GM23338 (cell line): ENCODE measurements at regions not wholly inside any gene's neighbourhood (a gene's known extent, or its start where the extent isn't known, plus 50 kb on each side); places are given as distances from the start of the nearest gene placed in this dataset.

Experiments
- ATAC-seq: fragments of 200-7000 bp; cut with Tn5 transposase; 3 replicates; pipeline ENCODE4 v1.9.1; 2020
- DNase-seq: peaks from one replicate; pipeline ENCODE4 v3.0.0-alpha.2; 2015; ENCODE audit warnings: low spot score
- H2AFZ ChIP-seq: fragments of 200-600 bp; sonication (generic); 2 replicates; pipeline ENCODE4 v1.8.0; 2016; ENCODE audit warnings: antibody characterized with exemption, mild to moderate bottlenecking, moderate library complexity
- H3F3A ChIP-seq: fragments of 200-600 bp; sonication (generic); replicated peaks from 2 replicates; pipeline ENCODE4 v1.8.0; 2017; ENCODE audit warnings: antibody characterized with exemption, mixed run types, low read depth
- H3K27ac ChIP-seq: fragments of 200-600 bp; sonication (generic); 2 replicates; pipeline ENCODE4 v1.6.1; 2016; ENCODE audit warnings: low read depth
- H3K27me3 ChIP-seq: fragments of 200-600 bp; sonication (generic); 2 replicates; pipeline ENCODE4 v1.8.0; 2016; ENCODE audit warnings: mild to moderate bottlenecking, mixed run types, moderate library complexity; ENCODE audit not compliant: insufficient read depth
- H3K36me3 ChIP-seq: fragments of 200-600 bp; sonication (generic); 2 replicates; pipeline ENCODE4 v1.8.0; 2016; ENCODE audit warnings: mild to moderate bottlenecking; ENCODE audit not compliant: insufficient read depth
- H3K4me1 ChIP-seq: fragments of 200-600 bp; sonication (generic); 2 replicates; pipeline ENCODE4 v1.8.0; 2016; ENCODE audit warnings: mild to moderate bottlenecking, moderate library complexity; ENCODE audit not compliant: insufficient read depth
- H3K4me2 ChIP-seq: fragments of 200-600 bp; sonication (generic); 2 replicates; pipeline ENCODE4 v1.7.1; 2017; ENCODE audit warnings: mixed run types
- H3K4me3 ChIP-seq: fragments of 200-600 bp; sonication (generic); 2 replicates; pipeline ENCODE4 v1.6.1; 2016; ENCODE audit warnings: mixed run types
- H3K79me2 ChIP-seq: fragments of 200-600 bp; sonication (generic); replicated peaks from 2 replicates; pipeline ENCODE4 v1.8.0; 2017; ENCODE audit warnings: mild to moderate bottlenecking; ENCODE audit not compliant: insufficient read depth
- H3K9me2 ChIP-seq: fragments of 200-600 bp; sonication (generic); 2 replicates; pipeline ENCODE4 v1.8.0; 2017; ENCODE audit not compliant: insufficient read depth
- H4K20me1 ChIP-seq: fragments of 200-600 bp; sonication (generic); replicated peaks from 2 replicates; pipeline ENCODE4 v1.8.0; 2017; ENCODE audit warnings: mild to moderate bottlenecking; ENCODE audit not compliant: insufficient read depth
- H3K27ac Mint-ChIP-seq: 2 replicates; pipeline ENCODE4 v1.8.0; 2020; ENCODE audit warnings: inconsistent platforms, mild to moderate bottlenecking, moderate library complexity, mixed read lengths
- H3K27me3 Mint-ChIP-seq: 3 replicates; pipeline ENCODE4 v1.8.0; 2022; ENCODE audit warnings: low read depth, mild to moderate bottlenecking, moderate library complexity, mixed read lengths, inconsistent platforms; ENCODE audit not compliant: insufficient read depth, poor library complexity
- H3K36me3 Mint-ChIP-seq: 3 replicates; pipeline ENCODE4 v1.8.0; 2021; ENCODE audit warnings: low read depth, mild to moderate bottlenecking, inconsistent platforms, moderate library complexity, mixed read lengths
- H3K4me1 Mint-ChIP-seq: 3 replicates; pipeline ENCODE4 v1.8.0; 2020; ENCODE audit warnings: mild to moderate bottlenecking, inconsistent platforms, mixed read lengths
- H3K4me3 Mint-ChIP-seq: 3 replicates; pipeline ENCODE4 v1.8.0; 2021; ENCODE audit warnings: moderate library complexity, mild to moderate bottlenecking, inconsistent platforms, mixed read lengths
- H3K9me3 Mint-ChIP-seq: 3 replicates; pipeline ENCODE4 v1.8.0; 2020; ENCODE audit warnings: moderate library complexity, mild to moderate bottlenecking, inconsistent platforms, mixed read lengths
- CREB1 ChIP-seq: fragments of 250-450 bp; sonication (Bioruptor Pico); IDR thresholded peaks from 2 replicates; pipeline ENCODE4 v1.5.0; 2020; ENCODE audit warnings: low read depth, mild to moderate bottlenecking, moderate library complexity
- EZH2 ChIP-seq: fragments of 200-600 bp; sonication (generic); IDR thresholded peaks from one replicate; pipeline ENCODE4 v1.8.0; 2017; ENCODE audit warnings: antibody characterized with exemption, mild to moderate bottlenecking, low read depth; ENCODE audit not compliant: unreplicated experiment
- JUNB ChIP-seq: IDR thresholded peaks from one replicate; pipeline ENCODE4 v1.6.1; 2016; ENCODE audit warnings: antibody characterized with exemption; ENCODE audit not compliant: unreplicated experiment
- NANOG ChIP-seq: IDR thresholded peaks from 2 replicates; pipeline ENCODE4 v1.6.1; 2016; ENCODE audit warnings: antibody characterized with exemption, borderline replicate concordance
- POLR2AphosphoS5 ChIP-seq: IDR thresholded peaks from 2 replicates; pipeline ENCODE4 v1.6.1; 2016; ENCODE audit warnings: antibody characterized with exemption, low read depth
- STAT1 ChIP-seq: IDR thresholded peaks from one replicate; pipeline ENCODE4 v1.6.1; 2016; ENCODE audit warnings: antibody characterized with exemption; ENCODE audit not compliant: unreplicated experiment
- ZNF114 ChIP-seq: fragments of 250-450 bp; sonication (Bioruptor Pico); IDR thresholded peaks from 2 replicates; pipeline ENCODE4 v1.5.0; 2020; ENCODE audit warnings: mild to moderate bottlenecking, moderate library complexity
- ZNF331 ChIP-seq: fragments of 250-450 bp; sonication (Bioruptor Pico); IDR thresholded peaks from 2 replicates; pipeline ENCODE4 v1.5.0; 2020; ENCODE audit warnings: low read depth, mild to moderate bottlenecking, moderate library complexity
- ZNF462 ChIP-seq: fragments of 250-450 bp; sonication (Bioruptor Pico); IDR thresholded peaks from 2 replicates; pipeline ENCODE4 v1.5.0; 2020; ENCODE audit warnings: mild to moderate bottlenecking, moderate library complexity
- TF ChIP-seq, protein P1 (sequence below), 2 experiments: fragments of 200-600 bp in 1 of 2; sonication (generic) in 1 of 2; conservative IDR thresholded peaks; 2 replicates each; pipeline versions ENCODE4 v1.5.1 to v1.6.1; 2016 to 2017; ENCODE audit warnings: antibody characterized with exemption in 2 of 2, low read depth in 2 of 2, mild to moderate bottlenecking in 2 of 2, moderate library complexity in 1 of 2

DNA sequence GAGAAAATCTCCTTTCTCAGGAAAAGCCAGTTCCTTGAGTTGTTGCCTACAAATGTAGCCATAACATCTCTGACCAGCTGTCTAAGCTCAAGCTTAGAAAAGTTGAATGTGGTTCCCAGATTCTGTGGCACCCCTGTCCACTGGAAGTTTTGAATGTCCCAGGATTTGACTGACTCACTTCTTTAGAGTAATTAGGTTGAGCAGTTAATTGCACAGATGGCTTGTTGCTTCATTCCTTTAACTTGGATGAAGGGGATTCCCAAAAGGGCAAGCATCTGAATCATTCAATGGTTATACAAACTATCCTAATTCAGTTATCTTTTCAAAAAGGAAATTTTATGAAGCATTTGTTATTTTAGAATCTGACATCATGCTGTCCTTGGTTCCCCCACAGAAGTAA, 374.7 kb downstream of the LNPK start (continued):
- no peak for TF ChIP-seq ZNF462
- TF ChIP-seq CREB1 (CRISPR knock-in tag) = no peak

- no peaks in the 10 kb centered on the region for H3K9me2 ChIP-seq
- Mint-ChIP-seq H3K4me3 (no peak overlapping the region), H3K36me3 (no peaks in the 10 kb centered on the region), H3K4me1 (peaks cover 6% of the 10 kb centered on the region; the same call in 2 of the 3 replicates), H3K9me3 (no peaks in the 10 kb centered on the region; the same call in 1 of the 3 replicates), H3K27me3 (no peaks in the 10 kb centered on the region), H3K27ac (no peak overlapping the region)
- DNase-seq = no peak
- H3K79me2 ChIP-seq = no peaks in the 10 kb centered on the region
- H3K4me3 ChIP-seq = no peak overlapping the region
- H3K27me3 ChIP-seq = no peaks in the 10 kb centered on the region
- H4K20me1 ChIP-seq = no peaks in the 10 kb centered on the region
- no peak overlapping the region for H3K4me2 ChIP-seq
- TF ChIP-seq ZNF331 (CRISPR knock-in tag) (no peak), POLR2AphosphoS5 (no peak), JUNB (no peak), ZNF114 (no peak), EZH2 (no peak), STAT1 (no peak), NANOG (no peak)
- TF ChIP-seq, protein P1, sequence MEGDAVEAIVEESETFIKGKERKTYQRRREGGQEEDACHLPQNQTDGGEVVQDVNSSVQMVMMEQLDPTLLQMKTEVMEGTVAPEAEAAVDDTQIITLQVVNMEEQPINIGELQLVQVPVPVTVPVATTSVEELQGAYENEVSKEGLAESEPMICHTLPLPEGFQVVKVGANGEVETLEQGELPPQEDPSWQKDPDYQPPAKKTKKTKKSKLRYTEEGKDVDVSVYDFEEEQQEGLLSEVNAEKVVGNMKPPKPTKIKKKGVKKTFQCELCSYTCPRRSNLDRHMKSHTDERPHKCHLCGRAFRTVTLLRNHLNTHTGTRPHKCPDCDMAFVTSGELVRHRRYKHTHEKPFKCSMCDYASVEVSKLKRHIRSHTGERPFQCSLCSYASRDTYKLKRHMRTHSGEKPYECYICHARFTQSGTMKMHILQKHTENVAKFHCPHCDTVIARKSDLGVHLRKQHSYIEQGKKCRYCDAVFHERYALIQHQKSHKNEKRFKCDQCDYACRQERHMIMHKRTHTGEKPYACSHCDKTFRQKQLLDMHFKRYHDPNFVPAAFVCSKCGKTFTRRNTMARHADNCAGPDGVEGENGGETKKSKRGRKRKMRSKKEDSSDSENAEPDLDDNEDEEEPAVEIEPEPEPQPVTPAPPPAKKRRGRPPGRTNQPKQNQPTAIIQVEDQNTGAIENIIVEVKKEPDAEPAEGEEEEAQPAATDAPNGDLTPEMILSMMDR (conservative IDR thresholded peaks at IDR 0.05; ENCODE audit: low read depth in 2 of 2) = no peak
- no peak overlapping the region for H3K27ac ChIP-seq
- H3F3A ChIP-seq = no peaks in the 10 kb centered on the region
- no peak overlapping the region for H2AFZ ChIP-seq
- ATAC-seq = no peak
- H3K4me1 ChIP-seq = no peaks in the 10 kb centered on the region
- H3K36me3 ChIP-seq = no peaks in the 10 kb centered on the region
Measured at GRCh38 chr2:175626796-175627195, 375.3 kb downstream of the LNPK start.
